ENCODE measurements at regions not wholly inside any gene's neighbourhood (a gene's known extent, or its start where the extent isn't known, plus 50 kb on each side); places are given as distances from the start of the nearest gene placed in this dataset.

DNA sequence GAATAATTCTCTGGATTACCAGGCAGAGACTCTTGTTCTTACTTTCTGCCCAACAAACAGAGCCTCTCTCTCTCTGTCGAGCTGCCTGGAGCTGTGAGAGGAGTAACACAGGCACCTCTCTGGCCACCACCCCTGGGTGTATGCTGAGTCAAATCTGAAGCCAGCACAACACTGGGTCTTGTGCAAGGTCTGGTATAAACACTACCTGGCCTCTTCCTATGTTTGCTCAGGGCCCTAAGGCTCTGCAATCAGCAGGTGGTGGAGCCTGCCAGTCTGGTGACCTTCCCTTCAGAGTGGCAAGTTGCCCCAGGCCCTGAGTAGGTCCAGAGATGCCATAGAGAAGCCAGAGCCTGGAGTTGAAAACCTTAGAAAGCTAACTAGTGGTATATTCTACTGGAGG is 139.9 kb downstream of the CPXCR1 start (continued):
- TF ChIP-seq, protein P1, sequence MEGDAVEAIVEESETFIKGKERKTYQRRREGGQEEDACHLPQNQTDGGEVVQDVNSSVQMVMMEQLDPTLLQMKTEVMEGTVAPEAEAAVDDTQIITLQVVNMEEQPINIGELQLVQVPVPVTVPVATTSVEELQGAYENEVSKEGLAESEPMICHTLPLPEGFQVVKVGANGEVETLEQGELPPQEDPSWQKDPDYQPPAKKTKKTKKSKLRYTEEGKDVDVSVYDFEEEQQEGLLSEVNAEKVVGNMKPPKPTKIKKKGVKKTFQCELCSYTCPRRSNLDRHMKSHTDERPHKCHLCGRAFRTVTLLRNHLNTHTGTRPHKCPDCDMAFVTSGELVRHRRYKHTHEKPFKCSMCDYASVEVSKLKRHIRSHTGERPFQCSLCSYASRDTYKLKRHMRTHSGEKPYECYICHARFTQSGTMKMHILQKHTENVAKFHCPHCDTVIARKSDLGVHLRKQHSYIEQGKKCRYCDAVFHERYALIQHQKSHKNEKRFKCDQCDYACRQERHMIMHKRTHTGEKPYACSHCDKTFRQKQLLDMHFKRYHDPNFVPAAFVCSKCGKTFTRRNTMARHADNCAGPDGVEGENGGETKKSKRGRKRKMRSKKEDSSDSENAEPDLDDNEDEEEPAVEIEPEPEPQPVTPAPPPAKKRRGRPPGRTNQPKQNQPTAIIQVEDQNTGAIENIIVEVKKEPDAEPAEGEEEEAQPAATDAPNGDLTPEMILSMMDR (conservative IDR thresholded peaks at IDR 0.05; ENCODE audit: low read depth in 2 of 2) = no peak
- no peak for TF ChIP-seq ZNF331 (CRISPR knock-in tag; IDR thresholded peaks at IDR 0.05; ENCODE audit: low read depth)
- TF ChIP-seq REST (IDR thresholded peaks at IDR 0.05; ENCODE audit: unreplicated experiment) = no peak
- TF ChIP-seq EZH2 (IDR thresholded peaks at IDR 0.05; ENCODE audit: low read depth, unreplicated experiment) = no peak

GRCh38 chrX:88903989-88904718 is 157.1 kb downstream of the CPXCR1 start:
- peaks cover 2% of the 10 kb centered on the region for H3K27me3 Mint-ChIP-seq (ENCODE audit: insufficient read depth, low read depth, poor library complexity)
- H3K27me3 ChIP-seq (ENCODE audit: insufficient read depth) = no peaks in the 10 kb centered on the region
- no peaks in the 10 kb centered on the region for H3F3A ChIP-seq (replicated peaks; ENCODE audit: low read depth)
- H3K36me3 Mint-ChIP-seq (ENCODE audit: low read depth) = no peaks in the 10 kb centered on the region
- H3K9me3 Mint-ChIP-seq = peaks cover 5% of the 10 kb centered on the region; the same call in 1 of the 3 replicates
- no peaks in the 10 kb centered on the region for H3K36me3 ChIP-seq (ENCODE audit: insufficient read depth)
- no peaks in the 10 kb centered on the region for H4K20me1 ChIP-seq (replicated peaks; ENCODE audit: insufficient read depth)
- H2AFZ ChIP-seq = no peak overlapping the region
- no peak overlapping the region for H3K4me3 Mint-ChIP-seq
- H3K27ac Mint-ChIP-seq = no peak overlapping the region
- no peaks in the 10 kb centered on the region for H3K4me1 Mint-ChIP-seq
- DNase-seq (ENCODE audit: low spot score) = no peak
- no peaks in the 10 kb centered on the region for H3K4me1 ChIP-seq (ENCODE audit: insufficient read depth)
- H3K79me2 ChIP-seq (replicated peaks; ENCODE audit: insufficient read depth) = no peaks in the 10 kb centered on the region
- no peaks in the 10 kb centered on the region for H3K9me2 ChIP-seq (ENCODE audit: insufficient read depth)
- ATAC-seq = no peak
- H3K27ac ChIP-seq (ENCODE audit: low read depth) = no peak overlapping the region
- no peak overlapping the region for H3K4me3 ChIP-seq
- no peak overlapping the region for H3K4me2 ChIP-seq
- TF ChIP-seq ZNF331 (CRISPR knock-in tag; IDR thresholded peaks at IDR 0.05; ENCODE audit: low read depth) (no peak), EZH2 (IDR thresholded peaks at IDR 0.05; ENCODE audit: low read depth, unreplicated experiment) (no peak), ZNF114 (CRISPR knock-in tag; IDR thresholded peaks at IDR 0.05) (no peak), REST (IDR thresholded peaks at IDR 0.05; ENCODE audit: unreplicated experiment) (no peak), EZH2phosphoT487 (IDR thresholded peaks at IDR 0.05; ENCODE audit: unreplicated experiment) (no peak), STAT1 (IDR thresholded peaks at IDR 0.05; ENCODE audit: unreplicated experiment) (no peak), ETS1 (IDR thresholded peaks at IDR 0.05) (no peak), JUNB (IDR thresholded peaks at IDR 0.05; ENCODE audit: unreplicated experiment) (no peak)

Measured in GM23338 (cell line).